SJCRH30 (cell line): ENCODE measurements at regions not wholly inside any gene's neighbourhood (a gene's known extent, or its start where the extent isn't known, plus 50 kb on each side); places are given as distances from the start of the nearest gene placed in this dataset.
A peak's percentile ranks its signal among the peaks of the same experiment; 100 is the strongest.

ENCODE experiments used
- DNase-seq, 2 experiments: peaks; one replicate each; pipeline ENCODE4 v3.0.0-alpha.2; 2015 to 2020
- H3K27ac ChIP-seq: fragments of 250-450 bp; sonication (Bioruptor Pico); 2 replicates; pipeline ENCODE4 v1.5.1; 2020; ENCODE audit warnings: mild to moderate bottlenecking, moderate library complexity
- H3K27me3 ChIP-seq: fragments of 250-450 bp; sonication (Bioruptor Pico); 2 replicates; pipeline ENCODE4 v1.5.1; 2020; ENCODE audit warnings: mild to moderate bottlenecking, moderate library complexity
- H3K36me3 ChIP-seq: fragments of 250-450 bp; sonication (Bioruptor Pico); 2 replicates; pipeline ENCODE4 v1.5.1; 2020; ENCODE audit warnings: mild to moderate bottlenecking, moderate library complexity
- H3K4me1 ChIP-seq: fragments of 250-450 bp; sonication (Bioruptor Pico); 2 replicates; pipeline ENCODE4 v1.5.1; 2020; ENCODE audit warnings: mild to moderate bottlenecking, moderate library complexity
- H3K4me3 ChIP-seq: fragments of 250-450 bp; sonication (Bioruptor Pico); 2 replicates; pipeline ENCODE4 v1.5.1; 2020; ENCODE audit warnings: mild to moderate bottlenecking, moderate library complexity
- H3K9me3 ChIP-seq: fragments of 250-450 bp; sonication (Bioruptor Pico); replicated peaks from 2 replicates; pipeline ENCODE4 v1.5.1; 2020; ENCODE audit warnings: mild to moderate bottlenecking, moderate library complexity

GRCh38 chr10:107807836-107808235 is 643.3 kb upstream of the SORCS1 start:
- Histone ChIP-seq H3K4me1 (0 out of 2 replicates have a peak, but pooled peaks cover 3% of the 10 kb centered on the region), H3K9me3 (no peaks in the 10 kb centered on the region; the same call in 1 of the 2 replicates), H3K36me3 (no peaks in the 10 kb centered on the region), H3K27ac (no peak overlapping the region), H3K4me3 (no peak overlapping the region), H3K27me3 (no peaks in the 10 kb centered on the region)
- DNase-seq = no peak

GRCh38 chr10:107806026-107806425 is 641.5 kb upstream of the SORCS1 start:
- H3K4me1 ChIP-seq = 0 out of 2 replicates have a peak, but pooled peaks cover 3% of the 10 kb centered on the region
- no peak overlapping the region for H3K27ac ChIP-seq
- no peaks in the 10 kb centered on the region; the same call in 1 of the 2 replicates for H3K9me3 ChIP-seq
- H3K36me3 ChIP-seq = no peaks in the 10 kb centered on the region
- H3K27me3 ChIP-seq = no peaks in the 10 kb centered on the region
- DNase-seq = no peak
- H3K4me3 ChIP-seq = no peak overlapping the region

GRCh38 chr10:107803546-107803945 is 639.0 kb upstream of the SORCS1 start:
- no peaks in the 10 kb centered on the region; the same call in 1 of the 2 replicates for H3K9me3 ChIP-seq
- H3K4me3 ChIP-seq = no peak overlapping the region
- H3K4me1 ChIP-seq = peaks cover 20% of the 10 kb centered on the region
- H3K36me3 ChIP-seq = no peaks in the 10 kb centered on the region
- DNase-seq = no peak
- H3K27me3 ChIP-seq = no peaks in the 10 kb centered on the region
- no peak overlapping the region for H3K27ac ChIP-seq

GRCh38 chr10:107800061-107800460 is 635.6 kb upstream of the SORCS1 start:
- Histone ChIP-seq H3K9me3 (no peaks in the 10 kb centered on the region; the same call in none of the 2 replicates), H3K4me1 (peaks cover 27% of the 10 kb centered on the region), H3K36me3 (no peaks in the 10 kb centered on the region), H3K27me3 (no peaks in the 10 kb centered on the region), H3K4me3 (no peak overlapping the region), H3K27ac (peak overlapping the region; percentile 50)
- peak; percentile 54 to 62 for DNase-seq

- H3K36me3 ChIP-seq = no peaks in the 10 kb centered on the region
- H3K4me1 ChIP-seq = no peaks in the 10 kb centered on the region
- peaks cover 3% of the 10 kb centered on the region; the same call in 1 of the 2 replicates for H3K9me3 ChIP-seq
- no peaks in the 10 kb centered on the region for H3K27me3 ChIP-seq
- no peak for DNase-seq
- H3K27ac ChIP-seq = no peak overlapping the region
- H3K4me3 ChIP-seq = no peak overlapping the region
Measured at GRCh38 chr10:107790271-107790670, 625.8 kb upstream of the SORCS1 start.

GRCh38 chr10:107771066-107771465 is 606.6 kb upstream of the SORCS1 start:
- DNase-seq = no peak
- Histone ChIP-seq H3K4me3 (no peak overlapping the region), H3K27ac (no peak overlapping the region), H3K9me3 (no peaks in the 10 kb centered on the region; the same call in 1 of the 2 replicates), H3K36me3 (no peaks in the 10 kb centered on the region), H3K4me1 (no peaks in the 10 kb centered on the region), H3K27me3 (no peaks in the 10 kb centered on the region)

GRCh38 chr10:107767185-107767584 is 602.7 kb upstream of the SORCS1 start:
- Histone ChIP-seq H3K27ac (no peak overlapping the region), H3K4me1 (no peaks in the 10 kb centered on the region), H3K27me3 (no peaks in the 10 kb centered on the region), H3K36me3 (no peaks in the 10 kb centered on the region), H3K9me3 (no peaks in the 10 kb centered on the region), H3K4me3 (no peak overlapping the region)
- peak in 1 of 2 experiments; percentile 5 for DNase-seq

GRCh38 chr10:107754814-107755213 is 590.3 kb upstream of the SORCS1 start:
- Histone ChIP-seq H3K36me3 (no peaks in the 10 kb centered on the region), H3K9me3 (no peaks in the 10 kb centered on the region), H3K4me3 (no peak overlapping the region), H3K27ac (no peak overlapping the region), H3K4me1 (no peaks in the 10 kb centered on the region), H3K27me3 (no peaks in the 10 kb centered on the region)
- no peak for DNase-seq

GRCh38 chr10:107749235-107749634 is 584.7 kb upstream of the SORCS1 start:
- no peaks in the 10 kb centered on the region for H3K27me3 ChIP-seq
- H3K36me3 ChIP-seq = no peaks in the 10 kb centered on the region
- no peaks in the 10 kb centered on the region for H3K9me3 ChIP-seq
- H3K4me1 ChIP-seq = no peaks in the 10 kb centered on the region
- H3K27ac ChIP-seq = no peak overlapping the region
- no peak for DNase-seq
- H3K4me3 ChIP-seq = no peak overlapping the region

- no peak overlapping the region for H3K4me3 ChIP-seq
- no peaks in the 10 kb centered on the region for H3K4me1 ChIP-seq
- H3K9me3 ChIP-seq = no peaks in the 10 kb centered on the region
- no peaks in the 10 kb centered on the region for H3K36me3 ChIP-seq
- H3K27ac ChIP-seq = no peak overlapping the region
- H3K27me3 ChIP-seq = no peaks in the 10 kb centered on the region
- DNase-seq = no peak
Measured at GRCh38 chr10:107747851-107748250, 583.3 kb upstream of the SORCS1 start.

GRCh38 chr10:107741971-107742370 is 577.5 kb upstream of the SORCS1 start:
- H3K4me1 ChIP-seq = no peaks in the 10 kb centered on the region
- H3K36me3 ChIP-seq = no peaks in the 10 kb centered on the region
- H3K27ac ChIP-seq = no peak overlapping the region
- H3K27me3 ChIP-seq = no peaks in the 10 kb centered on the region
- H3K4me3 ChIP-seq = no peak overlapping the region
- no peak for DNase-seq
- no peaks in the 10 kb centered on the region for H3K9me3 ChIP-seq

GRCh38 chr10:107740962-107741690 is 576.6 kb upstream of the SORCS1 start:
- H3K36me3 ChIP-seq = no peaks in the 10 kb centered on the region
- DNase-seq = no peak
- H3K27ac ChIP-seq = no peak overlapping the region
- no peaks in the 10 kb centered on the region for H3K9me3 ChIP-seq
- no peaks in the 10 kb centered on the region for H3K27me3 ChIP-seq
- no peaks in the 10 kb centered on the region for H3K4me1 ChIP-seq
- H3K4me3 ChIP-seq = no peak overlapping the region

GRCh38 chr10:107739951-107740350 is 575.4 kb upstream of the SORCS1 start:
- no peaks in the 10 kb centered on the region for H3K9me3 ChIP-seq
- no peak overlapping the region for H3K27ac ChIP-seq
- H3K27me3 ChIP-seq = no peaks in the 10 kb centered on the region
- H3K4me1 ChIP-seq = no peaks in the 10 kb centered on the region
- no peak overlapping the region for H3K4me3 ChIP-seq
- DNase-seq = no peak
- H3K36me3 ChIP-seq = no peaks in the 10 kb centered on the region

GRCh38 chr10:107733328-107734130 is 569.0 kb upstream of the SORCS1 start:
- no peaks in the 10 kb centered on the region for H3K4me1 ChIP-seq
- H3K27me3 ChIP-seq = no peaks in the 10 kb centered on the region
- no peak overlapping the region for H3K4me3 ChIP-seq
- H3K36me3 ChIP-seq = no peaks in the 10 kb centered on the region
- H3K9me3 ChIP-seq = 0 out of 2 replicates have a peak, but pooled peaks cover 2% of the 10 kb centered on the region
- no peak for DNase-seq
- no peak overlapping the region for H3K27ac ChIP-seq

- 0 out of 2 replicates have a peak, but pooled peaks cover 2% of the 10 kb centered on the region for H3K9me3 ChIP-seq
Measured at GRCh38 chr10:107732045-107732444, 567.5 kb upstream of the SORCS1 start.

More at GRCh38 chr10:107732045-107732444, 567.5 kb upstream of the SORCS1 start:
- no peak overlapping the region for H3K27ac ChIP-seq
- H3K4me3 ChIP-seq = no peak overlapping the region
- H3K36me3 ChIP-seq = no peaks in the 10 kb centered on the region
- no peaks in the 10 kb centered on the region for H3K27me3 ChIP-seq
- DNase-seq = no peak
- H3K4me1 ChIP-seq = no peaks in the 10 kb centered on the region
